Skeletal muscle cell (primary cell): ENCODE measurements at regions not wholly inside any gene's neighbourhood (a gene's known extent, or its start where the extent isn't known, plus 50 kb on each side); places are given as distances from the start of the nearest gene placed in this dataset.
A peak's percentile ranks its signal among the peaks of the same experiment; 100 is the strongest.
"Not testable (repeated sequence)": the region's sequence is repeated elsewhere in the genome, so short reads cannot be mapped to it uniquely, and the experiment has no call there.

Source experiments
- DNase-seq: peaks from one replicate; pipeline ENCODE4 v3.0.0-alpha.2; 2010; ENCODE audit warnings: low read depth
- H3K4me3 ChIP-seq: 2 replicates; pipeline ENCODE4 v1.5.1; 2011; ENCODE audit warnings: low read depth, mild to moderate bottlenecking, control low read depth, low read length, moderate library complexity

DNA sequence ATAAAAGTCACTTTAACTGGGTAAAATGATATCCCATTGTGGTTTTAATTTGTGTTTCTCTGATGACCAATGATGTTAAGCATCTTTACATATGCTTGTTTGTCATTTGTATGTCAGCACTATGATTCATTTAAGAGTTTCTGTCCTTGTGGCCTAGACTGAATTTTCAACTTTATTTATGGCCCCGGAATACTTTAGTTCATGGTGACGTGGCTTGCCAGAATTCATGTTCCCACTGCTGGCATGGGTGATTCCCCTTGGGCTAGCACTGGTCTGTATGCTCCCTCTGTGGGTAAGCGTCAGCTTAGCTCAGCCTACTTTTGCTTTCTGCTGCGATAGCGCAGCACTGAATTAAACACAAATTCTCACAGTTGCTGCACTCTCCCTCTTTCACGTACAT, 436.3 kb upstream of the SGO1 start:
- H3K4me3 ChIP-seq, result no peak overlapping the region
- peak; percentile 79 for DNase-seq

DNA sequence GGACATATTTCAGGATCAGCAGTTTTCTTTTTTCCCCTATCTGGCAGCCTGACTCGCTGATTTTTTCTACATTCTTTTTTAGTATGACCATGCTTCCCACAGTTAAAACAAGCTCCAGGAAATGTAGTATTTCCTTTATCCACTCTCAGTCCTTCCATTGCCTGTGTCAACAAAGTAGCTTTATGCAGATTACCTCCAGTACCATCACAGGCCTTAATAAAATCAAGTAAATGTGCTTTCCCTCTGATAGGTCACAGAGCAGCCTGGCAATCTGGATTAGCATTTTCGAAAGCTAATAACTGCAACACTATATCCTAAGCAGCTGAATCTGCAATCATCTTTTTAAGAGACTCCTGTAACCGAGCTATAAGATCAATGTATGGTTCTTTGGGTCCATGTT, 432.6 kb upstream of the SGO1 start:
- DNase-seq, H3K4me3 ChIP-seq: not testable (repeated sequence)

DNA sequence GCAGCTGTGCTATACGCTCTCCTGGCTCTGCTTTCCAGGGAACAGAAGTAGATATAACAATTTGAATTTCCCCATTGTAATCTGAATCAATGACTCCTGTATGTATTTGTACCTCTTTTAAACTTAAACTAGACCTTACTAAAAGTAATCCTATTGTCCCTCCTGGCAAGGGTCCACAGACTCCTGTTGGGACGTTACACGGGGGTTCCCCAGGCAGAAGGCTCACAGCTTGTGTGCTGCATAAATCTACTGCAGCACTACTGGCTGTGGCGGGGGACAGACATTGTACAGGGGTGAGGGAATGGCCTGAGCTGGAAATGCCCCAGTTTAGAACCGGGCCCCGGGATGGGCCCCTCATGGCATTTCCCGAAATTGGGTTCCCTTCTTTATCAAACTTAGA, 432.2 kb upstream of the SGO1 start:
- H3K4me3 ChIP-seq, DNase-seq: not testable (repeated sequence)

DNA sequence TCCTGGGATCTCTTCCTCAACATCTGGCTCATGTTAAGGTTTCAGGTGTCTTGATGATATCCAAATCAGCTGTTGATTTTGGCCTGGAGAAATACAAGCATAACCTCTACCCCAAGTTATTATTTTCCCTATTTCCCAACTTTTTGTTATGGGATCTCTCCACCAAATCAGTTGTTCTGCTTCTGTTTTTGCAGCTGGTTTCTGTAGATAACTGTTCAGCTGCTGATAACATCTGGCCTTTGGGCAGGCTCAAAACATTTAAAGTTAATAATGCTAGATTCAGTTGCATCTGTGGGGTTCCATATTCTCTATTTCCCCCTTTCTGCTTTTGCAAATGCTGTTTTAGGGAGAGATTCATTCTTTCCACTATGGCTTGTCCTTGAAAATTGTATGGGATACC, 430.0 kb upstream of the SGO1 start:
- not testable (repeated sequence) for DNase-seq, H3K4me3 ChIP-seq

DNA sequence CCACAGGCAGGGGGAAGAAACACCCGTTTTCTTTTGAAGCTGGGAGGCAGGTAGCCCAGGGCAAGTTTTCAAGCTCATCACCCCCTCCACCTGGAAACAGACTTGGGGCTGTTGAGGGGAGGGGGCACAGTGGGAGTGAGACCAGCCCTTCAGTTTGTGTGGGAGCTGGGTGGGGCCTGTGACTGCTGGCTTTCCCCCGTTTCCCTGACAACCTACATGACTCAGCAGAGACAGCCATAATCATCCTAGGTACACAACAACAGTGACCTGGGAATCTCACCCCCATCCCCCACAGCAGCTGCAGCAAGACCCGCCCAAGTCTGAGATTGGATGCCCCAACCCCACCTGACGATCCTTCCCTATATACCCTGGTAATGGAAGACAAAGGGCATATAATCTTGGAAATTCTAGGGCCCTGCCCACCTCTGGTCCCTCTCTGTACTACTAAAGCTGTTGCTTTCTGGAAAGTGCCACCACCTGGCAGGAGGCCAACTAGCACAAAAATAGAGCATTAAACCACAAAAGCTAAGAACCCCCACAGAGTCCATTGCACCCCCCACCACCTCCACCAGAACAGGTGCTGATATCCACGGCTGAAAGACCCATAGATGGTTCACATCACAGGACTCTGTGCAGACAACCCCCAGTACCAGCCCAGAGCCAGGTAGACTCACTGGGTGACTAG, 422.2 kb upstream of the SGO1 start:
- no peak for DNase-seq
- H3K4me3 ChIP-seq, result no peak overlapping the region

DNA sequence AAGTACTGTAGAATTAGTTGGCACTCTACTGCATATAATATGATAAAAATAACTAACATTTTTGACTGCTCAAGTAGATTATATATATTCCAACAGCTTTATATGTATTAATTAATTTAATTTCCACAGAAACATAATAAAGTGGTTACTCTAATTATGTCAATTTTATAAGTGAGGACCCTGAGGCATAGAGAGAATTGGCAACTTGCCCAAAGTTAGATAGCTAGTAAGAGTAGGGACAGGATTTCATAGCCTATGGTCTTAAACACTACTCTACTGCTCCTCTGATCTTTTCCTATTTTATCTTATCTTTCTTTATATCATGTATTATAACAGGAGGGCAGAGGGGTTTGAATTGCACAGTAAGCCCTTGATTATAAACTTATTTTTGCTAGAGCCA, 418.7 kb upstream of the SGO1 start:
- no peak for DNase-seq
- H3K4me3 ChIP-seq, result no peak overlapping the region

DNA sequence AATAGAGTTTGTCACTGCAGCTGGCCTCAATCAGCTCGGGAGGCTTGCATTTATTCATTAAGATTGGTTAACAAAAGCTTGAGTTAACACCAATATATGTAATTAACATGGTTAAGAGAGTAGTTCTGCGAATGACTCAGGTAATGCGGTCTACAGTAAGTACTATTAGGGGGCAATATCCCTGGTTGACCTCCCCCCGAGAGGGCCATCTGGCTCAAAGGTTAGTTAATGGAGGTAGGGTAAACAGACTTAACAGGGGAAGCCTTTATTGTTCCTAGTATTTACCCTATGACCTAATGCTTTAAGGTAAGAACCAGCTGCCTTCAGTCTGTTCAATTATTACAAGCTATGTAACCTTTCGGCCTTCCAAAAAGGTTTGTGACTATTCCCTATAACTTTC, 403.3 kb upstream of the SGO1 start:
- no peak for DNase-seq
- H3K4me3 ChIP-seq, result no peak overlapping the region

DNA sequence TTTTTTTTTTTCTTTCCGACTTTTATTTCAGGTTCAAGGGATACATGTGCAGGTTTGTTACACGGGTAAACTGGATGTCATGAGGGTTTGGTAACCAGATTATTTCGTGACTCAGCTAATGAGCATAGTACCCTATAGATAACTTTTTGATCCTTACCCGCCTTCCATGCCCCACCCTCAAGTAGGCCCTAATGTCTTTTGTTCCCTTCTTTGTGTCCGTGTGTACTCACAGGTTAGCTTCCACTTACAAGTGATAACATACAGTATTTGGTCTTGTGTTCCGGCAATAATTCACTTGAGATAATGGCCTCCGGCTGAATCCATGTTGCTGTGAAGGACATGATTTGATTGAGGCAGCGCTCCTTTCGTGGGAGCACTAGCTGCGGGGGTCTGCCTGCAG, 402.8 kb upstream of the SGO1 start:
- no peak for DNase-seq
- no peak overlapping the region for H3K4me3 ChIP-seq

DNA sequence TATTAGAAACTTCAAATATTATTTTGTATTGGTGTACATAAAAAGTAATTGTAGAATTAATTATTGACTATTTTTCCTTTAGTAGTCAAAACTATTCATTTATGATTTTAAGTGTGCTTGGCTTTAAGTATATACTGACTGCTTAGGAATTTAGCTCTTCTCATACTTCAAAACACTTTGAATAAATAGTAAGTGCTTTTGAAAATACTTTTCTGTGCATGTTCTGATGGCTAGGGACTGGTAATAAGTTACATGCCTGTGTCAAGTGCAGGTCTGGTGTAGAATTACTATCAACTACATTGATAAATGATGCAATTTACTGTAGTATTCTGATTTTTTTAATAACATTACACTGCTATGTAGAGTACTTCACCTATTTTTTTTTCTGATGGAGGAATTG, 397.6 kb upstream of the SGO1 start:
- no peak overlapping the region for H3K4me3 ChIP-seq

DNA sequence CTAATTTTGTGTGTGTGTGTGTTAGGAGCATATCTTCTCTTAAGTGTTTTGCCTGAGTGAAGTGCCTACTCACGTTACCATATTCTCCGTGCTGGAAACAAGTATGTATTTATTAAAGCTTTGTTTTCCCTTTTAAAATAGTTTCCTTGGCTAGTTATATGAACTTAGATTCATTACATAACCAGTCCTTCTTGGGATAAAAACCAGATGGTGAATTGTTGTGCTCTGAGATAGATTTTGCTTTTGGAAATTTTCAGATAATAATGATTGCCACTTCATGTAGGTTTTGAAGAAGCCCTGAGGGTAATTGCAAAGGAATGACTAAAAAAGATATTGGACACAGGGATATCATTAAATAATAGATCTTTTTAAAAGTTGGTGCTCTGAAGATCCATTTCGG, 390.2 kb upstream of the SGO1 start:
- no peak for DNase-seq

More for the DNA sequence above, 397.6 kb upstream of the SGO1 start:
- DNase-seq, result no peak

DNA sequence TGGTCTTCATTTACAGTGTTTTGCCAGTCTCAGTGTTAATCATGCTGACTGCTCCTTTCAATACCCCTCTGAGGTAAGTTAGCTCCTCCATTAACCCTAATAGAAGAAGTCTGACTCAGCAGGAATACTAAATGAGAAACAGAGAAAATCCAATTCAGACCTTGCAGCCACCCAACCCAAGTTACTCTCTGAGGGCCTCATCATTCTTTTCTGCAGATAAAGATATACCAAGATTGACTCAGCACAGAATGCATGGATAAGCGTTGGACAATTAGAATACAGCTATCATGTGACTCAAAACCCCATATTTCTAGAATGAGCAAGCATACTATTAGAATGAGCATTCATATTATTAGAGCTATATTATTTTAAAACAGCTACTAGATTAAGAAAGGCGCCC, 389.1 kb upstream of the SGO1 start:
- DNase-seq, result peak; percentile 42
- H3K4me3 ChIP-seq, result no peak overlapping the region

More for the DNA sequence above, 390.2 kb upstream of the SGO1 start:
- no peak overlapping the region for H3K4me3 ChIP-seq

DNA sequence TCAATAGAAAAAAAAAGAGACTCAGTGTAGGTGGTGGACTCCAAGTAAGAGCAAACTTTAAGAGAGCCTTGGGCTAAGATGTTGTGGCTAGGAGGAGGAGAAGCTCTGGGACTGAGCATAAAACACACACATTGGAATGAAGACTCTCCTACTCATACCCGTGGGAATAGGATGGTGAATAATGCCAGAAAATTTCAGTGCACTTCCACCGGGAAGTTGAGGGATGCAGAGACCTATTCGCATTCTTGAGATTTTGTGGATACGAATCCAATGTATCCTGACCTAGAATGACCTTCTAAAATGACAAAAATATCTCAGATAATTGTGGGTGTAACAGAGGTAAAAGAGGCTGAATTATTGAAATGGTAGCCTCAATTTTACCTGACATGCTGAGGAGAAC, 388.7 kb upstream of the SGO1 start:
- H3K4me3 ChIP-seq, result no peak overlapping the region
- peak; percentile 56 for DNase-seq

DNA sequence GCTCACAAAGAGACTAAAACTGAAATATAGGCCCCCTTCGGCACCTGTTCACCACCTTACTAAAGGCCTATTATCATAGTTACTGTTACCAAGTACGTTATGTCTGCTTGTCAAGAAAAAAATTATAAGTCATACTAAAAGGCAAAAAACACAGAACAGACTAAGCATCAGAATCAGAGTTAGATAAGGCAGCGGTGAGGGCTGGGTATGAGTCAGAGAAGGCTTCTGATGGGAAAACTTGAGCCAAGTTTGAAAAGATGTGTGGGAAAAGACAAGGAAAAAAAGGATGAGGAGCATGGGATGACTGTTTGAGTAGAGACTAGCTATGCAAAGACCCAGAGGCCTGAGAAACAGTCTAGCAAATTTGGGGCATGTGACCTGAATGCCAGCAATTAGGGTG, 387.2 kb upstream of the SGO1 start:
- no peak for DNase-seq
- no peak overlapping the region for H3K4me3 ChIP-seq

DNA sequence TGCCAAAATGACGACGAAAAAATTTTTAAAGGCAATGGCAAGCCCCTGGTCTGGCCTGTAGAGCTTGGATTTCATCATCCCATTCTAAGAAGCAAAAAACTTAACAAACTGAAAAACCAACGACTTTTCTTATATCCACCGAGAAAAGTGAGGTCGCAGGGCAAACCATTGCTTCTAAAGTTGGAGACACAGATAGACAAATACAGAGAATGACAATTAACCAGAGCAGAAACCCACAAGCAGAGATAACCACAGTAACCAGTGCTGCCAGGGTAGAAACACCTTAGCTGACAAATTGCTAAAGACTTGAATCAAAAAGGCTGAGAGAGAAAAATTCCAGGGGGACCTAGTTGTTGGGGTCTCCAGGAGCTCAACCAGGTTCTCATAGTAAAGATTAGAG, 386.5 kb upstream of the SGO1 start:
- no peak for DNase-seq
- no peak overlapping the region for H3K4me3 ChIP-seq

DNA sequence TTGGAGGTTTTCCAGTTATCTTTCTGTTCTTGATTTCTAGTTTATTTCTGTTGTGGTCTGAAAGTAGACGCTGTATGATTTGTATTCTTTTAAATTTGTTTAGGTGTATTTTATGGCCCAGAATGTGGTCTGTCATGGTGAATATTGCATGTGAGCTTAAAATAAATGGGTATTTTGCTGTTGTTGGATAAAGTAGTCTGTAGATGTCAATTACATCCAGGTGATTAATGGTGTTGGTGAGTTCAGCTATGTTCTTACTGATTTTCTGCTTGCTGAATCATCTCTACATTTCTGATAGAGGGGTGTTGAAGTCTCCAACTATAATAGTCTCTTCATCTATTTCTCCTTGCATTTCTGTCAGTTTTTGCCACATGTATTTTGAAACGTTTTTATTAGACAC, 383.3 kb upstream of the SGO1 start:
- no peak overlapping the region for H3K4me3 ChIP-seq
- no peak for DNase-seq

DNA sequence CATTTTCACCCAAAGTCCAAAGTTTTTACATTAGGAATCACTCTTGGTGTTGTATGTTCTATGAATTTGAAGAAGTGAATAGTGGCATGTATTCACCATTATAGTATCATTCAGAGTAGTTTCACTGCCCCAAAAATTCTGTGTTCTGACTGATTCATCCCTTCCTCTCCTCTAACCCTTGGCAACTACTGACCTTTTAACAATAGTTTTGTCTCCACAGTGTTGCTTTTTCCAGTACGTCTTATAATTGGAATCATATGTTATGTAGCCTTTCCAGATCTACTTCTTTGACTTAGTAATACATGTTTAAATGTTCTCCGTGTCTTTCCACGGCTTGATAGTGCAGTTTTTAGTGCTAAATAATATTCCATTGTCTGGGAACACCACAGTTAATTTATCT, 379.0 kb upstream of the SGO1 start:
- no peak for DNase-seq
- no peak overlapping the region for H3K4me3 ChIP-seq

DNA sequence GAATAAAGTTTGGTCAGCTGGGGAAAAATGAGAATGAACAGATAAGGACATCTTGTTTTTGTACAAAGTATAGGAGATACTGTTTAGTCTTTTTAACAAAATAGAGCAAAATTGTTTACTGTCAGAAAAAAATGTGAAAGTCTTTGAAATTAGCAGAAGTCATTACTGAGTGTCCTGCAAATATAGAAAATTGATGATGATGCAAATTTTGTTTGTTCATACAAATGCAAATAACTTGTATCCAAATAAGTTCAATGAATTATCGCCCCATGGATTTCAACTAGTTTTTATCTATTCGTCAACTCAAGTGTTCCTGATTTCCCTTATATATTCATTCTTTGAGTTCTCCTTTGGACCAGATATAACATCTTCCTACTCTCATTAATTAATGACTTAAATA, 378.0 kb upstream of the SGO1 start:
- DNase-seq, result no peak
- H3K4me3 ChIP-seq, result no peak overlapping the region

DNA sequence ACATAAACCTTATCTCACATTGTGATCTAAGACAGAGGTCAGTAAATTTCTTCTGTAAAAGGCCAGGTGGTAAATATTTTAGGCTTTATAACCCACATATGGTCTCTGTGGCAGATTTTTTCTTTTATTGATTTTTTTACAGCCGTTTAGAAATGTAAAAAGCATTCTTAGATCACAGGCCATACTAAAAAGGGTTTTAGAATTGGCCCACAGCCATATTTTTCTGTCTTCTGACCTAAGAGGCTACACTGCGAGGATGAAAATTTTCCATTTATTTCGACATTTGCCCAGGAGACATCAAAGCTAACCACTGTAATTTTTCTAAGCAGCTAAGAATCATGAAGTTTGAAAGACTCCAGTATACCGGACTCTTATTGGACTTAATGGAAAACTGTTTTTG, 377.2 kb upstream of the SGO1 start:
- no peak overlapping the region for H3K4me3 ChIP-seq
- DNase-seq, result no peak

DNA sequence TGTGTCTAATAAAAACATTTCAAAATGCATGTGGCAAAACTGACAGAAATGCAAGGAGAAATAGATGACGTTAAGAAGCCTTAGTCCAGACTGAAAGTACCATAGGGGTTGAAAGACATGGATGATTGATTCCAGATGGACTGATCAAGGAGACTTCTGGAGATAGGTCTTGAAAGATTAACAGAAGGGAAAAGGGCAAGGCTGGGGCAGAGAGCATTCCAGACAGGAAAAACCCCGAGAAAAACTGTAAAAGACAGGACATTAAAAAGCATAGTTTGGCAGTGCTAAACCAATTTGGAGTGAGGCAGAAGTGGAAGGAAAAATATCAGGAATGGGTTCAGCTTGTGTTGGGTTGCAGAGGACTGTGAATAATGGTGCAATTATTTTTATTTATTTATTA, 375.2 kb upstream of the SGO1 start:
- no peak for DNase-seq
- H3K4me3 ChIP-seq, result no peak overlapping the region

DNA sequence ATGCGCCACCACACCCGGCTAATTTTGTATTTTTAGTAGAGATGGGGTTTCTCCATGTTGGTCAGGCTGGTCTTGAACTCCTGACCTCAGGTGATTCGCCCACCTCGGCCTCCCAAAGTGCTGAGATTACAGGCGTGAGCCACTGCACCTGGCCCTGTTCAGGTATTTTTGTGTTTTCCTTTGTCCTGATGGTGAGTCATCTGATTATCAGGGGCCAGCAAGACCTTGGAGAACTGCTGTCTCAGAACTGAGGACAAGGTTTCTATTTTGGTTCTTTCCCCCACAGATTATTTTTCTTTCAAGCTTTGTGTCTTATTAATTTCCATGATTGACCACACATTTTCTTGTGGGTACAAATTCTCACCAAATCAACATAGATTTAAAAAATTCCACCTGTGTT, 374.4 kb upstream of the SGO1 start:
- H3K4me3 ChIP-seq, result not testable (repeated sequence)

DNA sequence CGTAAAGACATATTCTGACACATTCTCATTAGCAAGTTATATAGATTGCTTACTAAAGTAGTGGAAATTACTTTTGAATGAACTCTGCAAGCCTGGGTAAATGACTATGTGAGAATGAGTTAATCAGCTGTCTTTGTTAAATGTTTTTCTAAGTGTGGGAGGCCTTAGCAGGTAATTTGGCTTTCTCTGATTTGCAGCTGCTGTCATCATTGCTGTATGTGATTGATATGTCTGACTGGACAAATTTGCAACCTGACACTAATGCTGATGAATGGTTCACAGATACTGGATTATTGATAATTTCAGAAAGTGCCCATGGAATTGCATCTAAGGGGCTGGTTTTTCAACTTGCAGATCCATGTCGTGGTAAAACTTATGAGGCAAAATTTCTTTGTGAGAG, 372.2 kb upstream of the SGO1 start:
- DNase-seq, result no peak
- H3K4me3 ChIP-seq, result no peak overlapping the region

More for the DNA sequence above, 374.4 kb upstream of the SGO1 start:
- DNase-seq, result not testable (repeated sequence)

DNA sequence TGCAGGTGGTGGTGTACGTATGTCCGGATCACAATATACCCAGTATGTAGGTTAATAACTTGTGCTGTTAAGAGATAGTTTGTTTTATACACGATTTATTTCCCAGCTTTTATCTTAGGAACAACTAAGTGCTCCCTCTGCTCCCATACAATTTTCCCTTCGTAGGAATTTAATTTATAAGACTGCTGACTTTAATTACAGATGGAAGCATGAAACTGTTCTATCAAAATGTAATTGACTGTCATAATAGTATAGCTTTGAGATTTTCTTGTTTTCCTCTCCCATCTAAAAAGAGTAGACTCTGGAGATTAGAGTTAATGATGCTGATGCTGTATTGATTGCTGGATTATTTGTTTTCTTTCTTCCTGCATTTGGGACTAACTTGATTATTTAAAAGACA, 370.7 kb upstream of the SGO1 start:
- DNase-seq, result no peak

More for the DNA sequence above, 370.7 kb upstream of the SGO1 start:
- no peak overlapping the region for H3K4me3 ChIP-seq
